WTC11 (cell line): ENCODE measurements at regions not wholly inside any gene's neighbourhood (a gene's known extent, or its start where the extent isn't known, plus 50 kb on each side); places are given as distances from the start of the nearest gene placed in this dataset.
A peak's percentile ranks its signal among the peaks of the same experiment; 100 is the strongest.

Source experiments
- ATAC-seq: fragments of 200-7000 bp; cut with Tn5 transposase; 2 replicates; pipeline ENCODE4 v1.10.0; 2021; ENCODE audit warnings: mild to moderate bottlenecking, moderate library complexity
- CTCF ChIA-PET: fragments of 300-600 bp; sonication (Branson Sonifier 250); formaldehyde crosslinking; loops from one replicate; lab custom pipeline; 2021; ENCODE audit warnings: antibody characterized with exemption; lab: Charles Lee
- POLR2A ChIA-PET: fragments of 350-600 bp; sonication (Branson Sonifier 250); formaldehyde crosslinking; loops from one replicate; lab custom pipeline; 2021; ENCODE audit warnings: antibody characterized with exemption; lab: Charles Lee
- DNase-seq: peaks from one replicate; pipeline ENCODE4 v3.0.0; 2021; ENCODE audit warnings: low spot score
- H3K27ac Mint-ChIP-seq: 2 replicates; pipeline ENCODE4 v1.8.0; 2021; ENCODE audit warnings: mixed read lengths
- H3K27me3 Mint-ChIP-seq: 2 replicates; pipeline ENCODE4 v1.8.0; 2021; ENCODE audit warnings: low read depth, mild to moderate bottlenecking, moderate library complexity, mixed read lengths
- H3K36me3 Mint-ChIP-seq: 2 replicates; pipeline ENCODE4 v1.8.0; 2021; ENCODE audit warnings: mixed read lengths
- H3K4me1 Mint-ChIP-seq: 2 replicates; pipeline ENCODE4 v1.8.0; 2022; ENCODE audit warnings: mixed read lengths
- H3K4me3 Mint-ChIP-seq: 2 replicates; pipeline ENCODE4 v1.8.0; 2021; ENCODE audit warnings: mild to moderate bottlenecking, moderate library complexity, mixed read lengths
- H3K9me3 Mint-ChIP-seq: 2 replicates; pipeline ENCODE4 v1.8.0; 2021; ENCODE audit warnings: mixed read lengths
- CREM ChIP-seq: sonication (generic); formaldehyde crosslinking; IDR thresholded peaks from 2 replicates; pipeline ENCODE4 v1.8.1; 2022; ENCODE audit warnings: mild to moderate bottlenecking, missing genetic modification reagents, moderate library complexity
- ELF4 ChIP-seq: sonication (generic); formaldehyde crosslinking; IDR thresholded peaks from 2 replicates; pipeline ENCODE4 v1.8.1; 2022; ENCODE audit warnings: low read depth, mild to moderate bottlenecking, moderate library complexity, missing genetic modification reagents
- HMGA2 ChIP-seq: fragments of 250-450 bp; sonication (Bioruptor Pico); IDR thresholded peaks from 2 replicates; pipeline ENCODE4 v1.4.0; 2021; ENCODE audit warnings: mild to moderate bottlenecking, moderate library complexity
- NFATC4 ChIP-seq: fragments of 250-450 bp; sonication (Bioruptor Pico); IDR thresholded peaks from 2 replicates; pipeline ENCODE4 v1.9.0; 2021; ENCODE audit warnings: mild to moderate bottlenecking
- NR3C1 ChIP-seq: sonication (generic); formaldehyde crosslinking; conservative IDR thresholded peaks from 2 replicates; pipeline ENCODE4 v1.8.1; 2023; ENCODE audit warnings: low read depth, mild to moderate bottlenecking, missing genetic modification reagents
- SMAD4 ChIP-seq: sonication (generic); formaldehyde crosslinking; IDR thresholded peaks from 2 replicates; pipeline ENCODE4 v1.8.0; 2022; ENCODE audit warnings: mild to moderate bottlenecking, missing genetic modification reagents
- TCF7 ChIP-seq: sonication (generic); formaldehyde crosslinking; IDR thresholded peaks from 2 replicates; pipeline ENCODE4 v1.8.0; 2022; ENCODE audit warnings: mild to moderate bottlenecking, low read depth, missing genetic modification reagents, moderate library complexity
- ZNF219 ChIP-seq: sonication (generic); formaldehyde crosslinking; IDR thresholded peaks from 2 replicates; pipeline ENCODE4 v1.8.0; 2023; ENCODE audit warnings: missing genetic modification reagents, mild to moderate bottlenecking, borderline replicate concordance
- ZNF263 ChIP-seq: sonication (generic); formaldehyde crosslinking; IDR thresholded peaks from 2 replicates; pipeline ENCODE4 v1.8.1; 2022; ENCODE audit warnings: low read depth, mild to moderate bottlenecking, moderate library complexity, missing genetic modification reagents
- ZNF423 ChIP-seq: fragments of 250-450 bp; sonication (Bioruptor Pico); IDR thresholded peaks from 2 replicates; pipeline ENCODE4 v2.1.2; 2022; ENCODE audit warnings: mild to moderate bottlenecking, moderate library complexity
- TF ChIP-seq, protein P1 (sequence below): sonication (generic); formaldehyde crosslinking; IDR thresholded peaks from 2 replicates; pipeline ENCODE4 v1.8.0; 2022; ENCODE audit warnings: mild to moderate bottlenecking, missing genetic modification reagents
- TF ChIP-seq, protein P2 (sequence below): sonication (generic); formaldehyde crosslinking; IDR thresholded peaks from 2 replicates; pipeline ENCODE4 v1.8.1; 2023; ENCODE audit warnings: mild to moderate bottlenecking, missing genetic modification reagents, moderate library complexity
- TF ChIP-seq, protein P3 (sequence below): fragments of 250-450 bp; sonication (Bioruptor Pico); IDR thresholded peaks from 2 replicates; pipeline ENCODE4 v1.9.0; 2021; ENCODE audit warnings: mild to moderate bottlenecking
- TF ChIP-seq, protein P4 (sequence below): sonication (generic); formaldehyde crosslinking; IDR thresholded peaks from 2 replicates; pipeline ENCODE4 v1.8.1; 2022; ENCODE audit warnings: missing genetic modification reagents, borderline replicate concordance
- TF ChIP-seq, protein P5 (sequence below): sonication (generic); formaldehyde crosslinking; IDR thresholded peaks from 2 replicates; pipeline ENCODE4 v1.8.1; 2023; ENCODE audit warnings: mild to moderate bottlenecking, missing genetic modification reagents, borderline replicate concordance

DNA sequence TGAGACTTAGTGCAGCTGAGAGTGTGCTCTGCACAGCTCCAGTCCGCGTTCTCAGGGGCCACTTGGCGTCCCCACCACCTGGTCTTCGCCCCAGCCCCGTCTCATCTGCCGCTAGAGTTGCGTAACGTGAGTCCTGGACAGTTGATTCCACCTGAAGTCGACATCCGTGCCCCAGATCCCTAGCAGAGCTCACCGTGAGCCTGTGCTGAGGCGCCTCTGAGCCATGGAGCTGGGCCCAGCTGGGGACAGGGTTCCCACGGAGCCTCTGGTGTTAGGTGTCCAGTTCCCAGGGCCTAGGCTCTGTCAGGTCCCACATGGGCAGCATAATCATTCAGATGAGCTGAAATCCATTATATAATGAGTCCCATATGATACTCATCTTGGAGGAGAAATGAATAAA is 147.1 kb upstream of the SOX1 start (continued):
- TF ChIP-seq, protein P1, sequence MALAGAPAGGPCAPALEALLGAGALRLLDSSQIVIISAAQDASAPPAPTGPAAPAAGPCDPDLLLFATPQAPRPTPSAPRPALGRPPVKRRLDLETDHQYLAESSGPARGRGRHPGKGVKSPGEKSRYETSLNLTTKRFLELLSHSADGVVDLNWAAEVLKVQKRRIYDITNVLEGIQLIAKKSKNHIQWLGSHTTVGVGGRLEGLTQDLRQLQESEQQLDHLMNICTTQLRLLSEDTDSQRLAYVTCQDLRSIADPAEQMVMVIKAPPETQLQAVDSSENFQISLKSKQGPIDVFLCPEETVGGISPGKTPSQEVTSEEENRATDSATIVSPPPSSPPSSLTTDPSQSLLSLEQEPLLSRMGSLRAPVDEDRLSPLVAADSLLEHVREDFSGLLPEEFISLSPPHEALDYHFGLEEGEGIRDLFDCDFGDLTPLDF (CRISPR knock-in tag): no peak
- TF ChIP-seq HMGA2 (CRISPR knock-in tag) (no peak), TCF7 (CRISPR knock-in tag) (no peak)

DNA sequence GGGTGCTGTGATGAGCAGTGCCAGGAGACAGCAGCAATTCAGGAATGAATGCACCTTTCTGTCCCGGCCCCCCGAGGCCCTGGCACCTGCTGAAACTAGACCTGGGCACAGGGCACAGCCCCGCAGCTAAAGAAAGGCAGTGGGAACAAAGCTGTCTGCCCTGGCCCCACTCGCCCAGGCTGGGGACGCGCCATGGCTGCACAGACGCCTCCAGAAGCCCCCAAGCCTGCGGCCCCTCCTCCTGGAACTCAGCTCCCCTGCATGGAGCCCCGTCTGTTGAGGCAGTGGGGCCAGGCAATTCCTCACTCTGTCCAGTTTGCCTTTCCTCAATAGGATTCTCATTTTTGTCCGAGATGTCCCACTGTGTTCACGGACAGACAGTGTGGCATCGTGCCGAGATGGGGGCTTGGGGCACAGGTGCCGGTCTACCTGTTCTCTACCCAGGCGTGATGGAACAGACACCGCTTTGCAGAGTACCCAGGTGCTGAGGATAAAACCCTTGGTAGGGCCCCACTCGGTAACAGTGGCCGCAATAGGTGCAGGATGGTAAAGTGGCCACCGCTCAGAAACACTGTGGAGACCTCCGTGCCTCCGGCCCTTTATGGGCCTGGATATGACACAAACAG is 146.5 kb upstream of the SOX1 start:
- 0 out of 2 replicates have a peak, but pooled peaks have one; percentile 25 for TF ChIP-seq CREM (CRISPR knock-in tag)
- no peak for TF ChIP-seq ELF4
- ATAC-seq: no peak
- H3K4me3 Mint-ChIP-seq: no peak overlapping the region
- H3K27ac Mint-ChIP-seq: no peak overlapping the region
- peaks cover 23% of the 10 kb centered on the region for H3K4me1 Mint-ChIP-seq
- POLR2A ChIA-PET: no interaction called here
- no peaks in the 10 kb centered on the region for H3K36me3 Mint-ChIP-seq
- peaks cover 6% of the 10 kb centered on the region for H3K27me3 Mint-ChIP-seq
- H3K9me3 Mint-ChIP-seq: no peaks in the 10 kb centered on the region
- CTCF ChIA-PET: interaction anchor here (1.6 kb wide), 1 partner anchor 491 kb away, joined by 4 read pairs; no protein-coding TSS in a partner anchor
- no peak for DNase-seq

DNA sequence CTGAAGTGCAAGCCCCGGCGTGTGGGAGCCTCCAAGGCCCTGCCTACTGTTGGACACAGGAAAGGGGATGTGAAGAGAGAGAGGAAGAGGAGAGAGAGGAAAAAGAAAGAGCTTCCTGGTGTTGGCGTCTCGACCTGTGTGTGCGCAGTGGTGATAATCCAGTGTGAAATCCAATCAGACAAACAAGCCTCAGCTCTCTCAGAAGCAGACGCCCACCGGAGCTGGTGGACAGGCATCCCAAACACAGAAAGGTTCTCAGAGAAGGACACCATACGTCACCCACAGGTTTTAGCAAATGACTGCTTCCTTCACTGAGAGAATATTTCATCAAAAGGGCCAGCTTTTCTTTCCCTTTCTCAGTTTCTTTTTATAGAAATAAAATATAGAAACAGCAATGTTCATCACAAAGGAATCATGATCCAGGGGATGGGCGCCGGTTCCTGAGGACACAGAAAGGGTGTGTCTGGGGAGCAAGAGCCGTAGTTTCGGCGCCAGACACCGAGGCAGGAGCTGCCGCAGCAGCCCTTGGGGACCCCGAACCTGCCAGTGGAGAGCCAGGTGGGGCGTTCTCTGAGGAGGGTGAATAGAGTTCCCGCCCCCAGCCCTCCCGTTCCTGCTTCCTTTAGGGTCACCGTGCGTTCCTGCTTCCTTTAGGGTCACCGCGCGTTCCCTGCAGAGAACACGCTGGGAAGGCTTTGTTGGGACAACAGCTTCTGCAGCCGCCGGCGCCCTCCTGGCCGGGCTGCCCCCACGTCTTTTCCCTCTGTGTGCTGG is 145.8 kb upstream of the SOX1 start:
- H3K27ac Mint-ChIP-seq: no peak overlapping the region
- H3K4me3 Mint-ChIP-seq: no peak overlapping the region
- H3K27me3 Mint-ChIP-seq: peaks cover 6% of the 10 kb centered on the region

DNA sequence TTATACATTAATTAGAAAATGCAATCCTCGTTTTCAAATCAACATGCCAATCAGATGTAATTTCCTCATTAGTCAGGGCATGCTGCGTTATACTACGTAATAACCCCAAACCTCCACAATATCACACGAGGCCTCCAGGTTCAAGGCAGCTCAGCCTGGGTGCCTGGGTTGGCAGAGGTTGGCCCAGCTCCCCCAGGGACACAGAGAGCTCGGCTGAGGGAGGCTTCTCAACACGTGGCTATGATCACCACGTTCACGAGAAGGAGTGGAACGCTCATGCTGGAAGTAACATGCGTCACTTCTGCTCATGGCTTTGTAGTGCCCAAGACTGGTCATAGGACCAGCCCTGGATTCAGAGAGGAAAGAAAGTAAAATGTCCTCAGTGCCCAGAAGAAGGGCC is 144.9 kb upstream of the SOX1 start:
- CTCF ChIA-PET: no interaction called here
- no peak overlapping the region for H3K27ac Mint-ChIP-seq
- H3K4me3 Mint-ChIP-seq: no peak overlapping the region
- H3K9me3 Mint-ChIP-seq: no peaks in the 10 kb centered on the region
- H3K36me3 Mint-ChIP-seq: no peaks in the 10 kb centered on the region
- H3K4me1 Mint-ChIP-seq: peaks cover 23% of the 10 kb centered on the region
- POLR2A ChIA-PET: no interaction called here
- no peak for DNase-seq
- ATAC-seq: no peak
- H3K27me3 Mint-ChIP-seq: peaks cover 6% of the 10 kb centered on the region
- no peak for TF ChIP-seq CREM (CRISPR knock-in tag)
- no peak for TF ChIP-seq NFATC4 (CRISPR knock-in tag)
- TF ChIP-seq, protein P2, sequence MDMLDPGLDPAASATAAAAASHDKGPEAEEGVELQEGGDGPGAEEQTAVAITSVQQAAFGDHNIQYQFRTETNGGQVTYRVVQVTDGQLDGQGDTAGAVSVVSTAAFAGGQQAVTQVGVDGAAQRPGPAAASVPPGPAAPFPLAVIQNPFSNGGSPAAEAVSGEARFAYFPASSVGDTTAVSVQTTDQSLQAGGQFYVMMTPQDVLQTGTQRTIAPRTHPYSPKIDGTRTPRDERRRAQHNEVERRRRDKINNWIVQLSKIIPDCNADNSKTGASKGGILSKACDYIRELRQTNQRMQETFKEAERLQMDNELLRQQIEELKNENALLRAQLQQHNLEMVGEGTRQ (CRISPR knock-in tag): no peak
- TF ChIP-seq, protein P3, sequence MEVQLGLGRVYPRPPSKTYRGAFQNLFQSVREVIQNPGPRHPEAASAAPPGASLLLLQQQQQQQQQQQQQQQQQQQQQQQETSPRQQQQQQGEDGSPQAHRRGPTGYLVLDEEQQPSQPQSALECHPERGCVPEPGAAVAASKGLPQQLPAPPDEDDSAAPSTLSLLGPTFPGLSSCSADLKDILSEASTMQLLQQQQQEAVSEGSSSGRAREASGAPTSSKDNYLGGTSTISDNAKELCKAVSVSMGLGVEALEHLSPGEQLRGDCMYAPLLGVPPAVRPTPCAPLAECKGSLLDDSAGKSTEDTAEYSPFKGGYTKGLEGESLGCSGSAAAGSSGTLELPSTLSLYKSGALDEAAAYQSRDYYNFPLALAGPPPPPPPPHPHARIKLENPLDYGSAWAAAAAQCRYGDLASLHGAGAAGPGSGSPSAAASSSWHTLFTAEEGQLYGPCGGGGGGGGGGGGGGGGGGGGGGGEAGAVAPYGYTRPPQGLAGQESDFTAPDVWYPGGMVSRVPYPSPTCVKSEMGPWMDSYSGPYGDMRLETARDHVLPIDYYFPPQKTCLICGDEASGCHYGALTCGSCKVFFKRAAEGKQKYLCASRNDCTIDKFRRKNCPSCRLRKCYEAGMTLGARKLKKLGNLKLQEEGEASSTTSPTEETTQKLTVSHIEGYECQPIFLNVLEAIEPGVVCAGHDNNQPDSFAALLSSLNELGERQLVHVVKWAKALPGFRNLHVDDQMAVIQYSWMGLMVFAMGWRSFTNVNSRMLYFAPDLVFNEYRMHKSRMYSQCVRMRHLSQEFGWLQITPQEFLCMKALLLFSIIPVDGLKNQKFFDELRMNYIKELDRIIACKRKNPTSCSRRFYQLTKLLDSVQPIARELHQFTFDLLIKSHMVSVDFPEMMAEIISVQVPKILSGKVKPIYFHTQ (CRISPR knock-in tag): no peak
- TF ChIP-seq SMAD4: no peak
- TF ChIP-seq, protein P4, sequence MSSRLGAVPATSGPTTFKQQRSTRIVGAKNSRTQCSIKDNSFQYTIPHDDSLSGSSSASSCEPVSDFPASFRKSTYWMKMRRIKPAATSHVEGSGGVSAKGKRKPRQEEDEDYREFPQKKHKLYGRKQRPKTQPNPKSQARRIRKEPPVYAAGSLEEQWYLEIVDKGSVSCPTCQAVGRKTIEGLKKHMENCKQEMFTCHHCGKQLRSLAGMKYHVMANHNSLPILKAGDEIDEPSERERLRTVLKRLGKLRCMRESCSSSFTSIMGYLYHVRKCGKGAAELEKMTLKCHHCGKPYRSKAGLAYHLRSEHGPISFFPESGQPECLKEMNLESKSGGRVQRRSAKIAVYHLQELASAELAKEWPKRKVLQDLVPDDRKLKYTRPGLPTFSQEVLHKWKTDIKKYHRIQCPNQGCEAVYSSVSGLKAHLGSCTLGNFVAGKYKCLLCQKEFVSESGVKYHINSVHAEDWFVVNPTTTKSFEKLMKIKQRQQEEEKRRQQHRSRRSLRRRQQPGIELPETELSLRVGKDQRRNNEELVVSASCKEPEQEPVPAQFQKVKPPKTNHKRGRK (CRISPR knock-in tag): no peak
- no peak for TF ChIP-seq ZNF219 (CRISPR knock-in tag)
- no peak for TF ChIP-seq NR3C1 (CRISPR knock-in tag)
- TF ChIP-seq ZNF263 (CRISPR knock-in tag): no peak

More for the DNA sequence above, 145.8 kb upstream of the SOX1 start:
- 0 out of 2 replicates have a peak, but pooled peaks have one; percentile 43 for TF ChIP-seq ZNF423 (CRISPR knock-in tag)
- TF ChIP-seq, protein P5, sequence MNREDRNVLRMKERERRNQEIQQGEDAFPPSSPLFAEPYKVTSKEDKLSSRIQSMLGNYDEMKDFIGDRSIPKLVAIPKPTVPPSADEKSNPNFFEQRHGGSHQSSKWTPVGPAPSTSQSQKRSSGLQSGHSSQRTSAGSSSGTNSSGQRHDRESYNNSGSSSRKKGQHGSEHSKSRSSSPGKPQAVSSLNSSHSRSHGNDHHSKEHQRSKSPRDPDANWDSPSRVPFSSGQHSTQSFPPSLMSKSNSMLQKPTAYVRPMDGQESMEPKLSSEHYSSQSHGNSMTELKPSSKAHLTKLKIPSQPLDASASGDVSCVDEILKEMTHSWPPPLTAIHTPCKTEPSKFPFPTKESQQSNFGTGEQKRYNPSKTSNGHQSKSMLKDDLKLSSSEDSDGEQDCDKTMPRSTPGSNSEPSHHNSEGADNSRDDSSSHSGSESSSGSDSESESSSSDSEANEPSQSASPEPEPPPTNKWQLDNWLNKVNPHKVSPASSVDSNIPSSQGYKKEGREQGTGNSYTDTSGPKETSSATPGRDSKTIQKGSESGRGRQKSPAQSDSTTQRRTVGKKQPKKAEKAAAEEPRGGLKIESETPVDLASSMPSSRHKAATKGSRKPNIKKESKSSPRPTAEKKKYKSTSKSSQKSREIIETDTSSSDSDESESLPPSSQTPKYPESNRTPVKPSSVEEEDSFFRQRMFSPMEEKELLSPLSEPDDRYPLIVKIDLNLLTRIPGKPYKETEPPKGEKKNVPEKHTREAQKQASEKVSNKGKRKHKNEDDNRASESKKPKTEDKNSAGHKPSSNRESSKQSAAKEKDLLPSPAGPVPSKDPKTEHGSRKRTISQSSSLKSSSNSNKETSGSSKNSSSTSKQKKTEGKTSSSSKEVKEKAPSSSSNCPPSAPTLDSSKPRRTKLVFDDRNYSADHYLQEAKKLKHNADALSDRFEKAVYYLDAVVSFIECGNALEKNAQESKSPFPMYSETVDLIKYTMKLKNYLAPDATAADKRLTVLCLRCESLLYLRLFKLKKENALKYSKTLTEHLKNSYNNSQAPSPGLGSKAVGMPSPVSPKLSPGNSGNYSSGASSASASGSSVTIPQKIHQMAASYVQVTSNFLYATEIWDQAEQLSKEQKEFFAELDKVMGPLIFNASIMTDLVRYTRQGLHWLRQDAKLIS (CRISPR knock-in tag): no peak
- ATAC-seq (no peak), DNase-seq (no peak)
- Mint-ChIP-seq H3K9me3 (no peaks in the 10 kb centered on the region), H3K4me1 (peaks cover 23% of the 10 kb centered on the region), H3K36me3 (no peaks in the 10 kb centered on the region)
- POLR2A ChIA-PET: no interaction called here
- CTCF ChIA-PET: interaction anchor here (1.6 kb wide), 1 partner anchor 492 kb away, joined by 4 read pairs; no protein-coding TSS in a partner anchor
